ENCODE measurements at regions not wholly inside any gene's neighbourhood (a gene's known extent, or its start where the extent isn't known, plus 50 kb on each side); places are given as distances from the start of the nearest gene placed in this dataset.

DNA sequence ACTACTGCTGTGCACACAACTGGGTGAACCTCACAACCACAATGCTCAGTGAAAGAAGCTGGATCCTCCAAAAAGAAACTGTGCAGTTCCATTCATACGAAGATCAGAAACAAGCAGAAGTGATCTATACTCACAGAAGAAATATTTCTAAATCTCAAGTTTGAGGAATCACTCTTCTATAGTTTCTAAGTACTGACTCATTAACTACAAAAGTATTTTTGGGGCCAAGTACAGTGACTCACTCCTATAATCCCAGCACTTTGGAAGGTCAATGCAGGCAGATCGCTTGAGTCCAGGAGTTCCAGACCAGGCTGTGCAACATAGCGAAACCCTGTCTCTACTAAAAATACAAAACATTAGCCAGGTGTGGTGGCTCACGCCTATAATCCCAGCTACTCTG is 51.3 kb upstream of the RELL1 start:
- Histone ChIP-seq H3K36me3 (ENCODE audit: control insufficient read depth in 2 of 2, extremely low read depth in 1 of 2, insufficient read depth in 2 of 2, low read length in 2 of 2) (no peaks in the 10 kb centered on the region), H4K20me1 (replicated peaks; ENCODE audit: control insufficient read depth, extremely low read depth, insufficient read depth, low read length) (no peaks in the 10 kb centered on the region), H3K4me3 (replicated peaks in 1 of 3; ENCODE audit: insufficient read depth in 1 of 3, low read depth in 1 of 3, low read length in 3 of 3) (no peak overlapping the region), H3K27ac (ENCODE audit: insufficient read depth, low read depth, low read length) (no peak overlapping the region), H3K4me2 (ENCODE audit: insufficient read depth, low read length) (no peak overlapping the region), H3K27me3 (ENCODE audit: control insufficient read depth in 2 of 2, insufficient read depth in 2 of 2, low read length in 2 of 2) (peaks cover 0 to 8% of the 10 kb centered on the region in 2 experiments), H2AFZ (ENCODE audit: low read depth, low read length) (no peak overlapping the region), H3K79me2 (ENCODE audit: control insufficient read depth, insufficient read depth, low read length) (no peaks in the 10 kb centered on the region), H3K4me1 (ENCODE audit: control insufficient read depth, extremely low read depth, insufficient read depth, low read length) (no peaks in the 10 kb centered on the region), H3K9me1 (replicated peaks; ENCODE audit: control insufficient read depth, extremely low read depth, insufficient read depth, low read length) (no peaks in the 10 kb centered on the region), H3K9me3 (replicated peaks; ENCODE audit: control insufficient read depth, insufficient read depth, low read length) (no peaks in the 10 kb centered on the region), H3K9ac (replicated peaks; ENCODE audit: extremely low read depth, insufficient read depth, low read length) (no peak overlapping the region)
- CTCF ChIA-PET = no interaction called here
- no TSS peak for BruUV-seq (replicated peaks)
- no peak for TF ChIP-seq POLR2A (IDR thresholded peaks at IDR 0.05; ENCODE audit: low read depth, low read length)
- DNase-seq (ENCODE audit: low read depth, low spot score) (no peak), FAIRE-seq (no peak)
- POLR2A ChIA-PET = no interaction called here
- dilution Hi-C loops (cut with MboI; ENCODE audit: extremely low pct_ligation_motif_present, low sequenced_read_pairs) (no loop called here), intact Hi-C loops (cut with micrococcal nuclease) (no loop called here)

Measured in endothelial cell of umbilical vein (primary cell).